ENCODE measurements at regions not wholly inside any gene's neighbourhood (a gene's known extent, or its start where the extent isn't known, plus 50 kb on each side); places are given as distances from the start of the nearest gene placed in this dataset.

DNA sequence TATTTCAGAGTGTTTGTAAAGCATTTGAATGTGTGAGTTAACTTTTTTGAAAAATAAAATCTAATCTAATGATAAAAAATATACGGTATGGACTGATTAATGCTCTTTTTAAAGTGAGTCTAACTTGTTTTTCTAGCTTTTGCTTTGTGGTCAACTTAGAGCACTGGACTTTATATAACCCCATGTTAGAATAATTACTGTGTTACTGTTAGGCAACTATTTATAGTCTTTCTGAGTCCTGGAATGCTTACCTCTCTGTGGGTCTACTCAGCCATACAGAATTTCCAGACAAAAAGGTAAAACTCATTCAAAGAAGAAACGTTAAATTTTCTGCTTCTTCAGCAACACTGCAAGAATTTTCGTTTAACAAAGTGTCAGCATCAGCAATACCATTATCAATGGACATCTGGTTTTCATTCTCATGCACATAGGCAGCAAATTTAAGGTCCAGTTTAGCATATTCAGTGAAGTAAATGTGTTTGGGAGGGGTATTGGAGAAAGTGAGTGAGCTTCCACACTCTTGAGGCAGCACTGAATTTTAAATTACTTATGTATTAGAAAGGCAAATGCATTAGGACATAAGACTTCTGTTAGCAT, 664.7 kb upstream of the NEGR1 start:
- no peak for DNase-seq (ENCODE audit: low read depth)

- DNase-seq (ENCODE audit: low read depth): no peak
These were observed 659.7 kb upstream of the NEGR1 start for GRCh38 chr1:72942008-72942407.

GRCh38 chr1:72938408-72938807, 656.1 kb upstream of the NEGR1 start:
- no peak for DNase-seq (ENCODE audit: low read depth)

DNA sequence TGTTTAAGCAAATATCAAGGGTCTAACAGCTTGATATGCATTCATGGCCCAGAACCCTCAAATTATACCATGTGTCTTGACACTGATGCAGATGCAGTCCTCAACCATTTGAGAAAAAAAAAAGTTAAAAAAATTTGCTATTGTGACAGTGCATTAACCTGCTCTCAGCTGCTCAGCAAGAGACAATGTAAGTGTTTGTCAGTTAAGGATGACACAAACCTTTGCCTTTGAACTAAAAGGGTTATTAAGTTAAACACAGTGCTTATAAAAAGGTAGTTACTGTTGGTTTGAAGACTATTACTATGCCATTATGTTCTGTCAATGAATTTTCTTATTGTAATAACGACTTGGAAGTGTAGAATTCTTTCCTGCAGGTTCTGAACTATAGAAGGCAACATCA, 655.6 kb upstream of the NEGR1 start:
- no peak for DNase-seq (ENCODE audit: low read depth)

DNA sequence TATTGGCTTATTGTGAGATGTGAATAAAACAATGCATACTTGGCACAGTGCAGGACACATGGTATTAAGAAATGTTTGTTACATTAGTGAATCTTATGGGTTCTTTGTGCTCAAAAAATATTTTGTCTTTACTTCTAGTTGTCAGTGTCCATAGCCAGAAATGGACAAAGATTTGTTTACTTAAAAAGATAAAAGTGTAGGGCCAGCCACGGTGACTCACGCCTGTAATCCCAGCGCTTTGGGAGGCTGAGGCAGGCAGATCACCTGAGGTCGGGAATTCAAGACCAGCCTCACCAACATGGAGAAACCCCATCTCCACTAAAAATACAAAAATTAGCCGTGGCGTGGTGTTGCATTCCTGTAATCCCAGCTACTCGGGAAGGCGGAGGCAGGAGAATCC, 654.6 kb upstream of the NEGR1 start:
- DNase-seq (ENCODE audit: low read depth): no peak

DNA sequence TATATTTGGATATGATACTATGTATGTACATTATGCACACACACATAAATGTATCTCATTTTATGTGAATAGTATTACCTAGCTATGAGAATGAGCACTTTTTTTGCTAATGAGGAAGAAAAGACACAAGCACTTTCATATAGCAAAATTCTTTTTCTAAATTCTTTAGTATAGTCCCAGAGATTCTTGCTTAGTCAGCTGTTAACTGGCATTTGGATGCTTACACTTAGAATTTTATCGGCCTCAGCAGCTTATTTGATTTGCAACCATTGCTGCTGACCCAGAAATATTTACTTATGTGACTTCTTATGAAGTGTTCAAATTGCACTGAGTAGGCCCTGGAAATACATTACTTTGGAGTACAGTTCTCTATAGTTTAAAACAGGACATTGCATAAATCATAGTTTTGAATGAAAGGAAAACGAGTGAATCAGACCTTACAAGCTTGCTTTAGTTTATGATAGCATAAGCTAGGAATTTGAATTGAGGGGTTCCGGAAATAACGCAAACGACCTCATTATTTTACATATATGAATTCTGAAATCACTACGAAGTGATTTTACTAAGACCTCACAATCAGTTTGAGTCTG, 653.9 kb upstream of the NEGR1 start:
- no peak for DNase-seq (ENCODE audit: low read depth)

GRCh38 chr1:72932025-72932424, 649.7 kb upstream of the NEGR1 start:
- no peak for DNase-seq (ENCODE audit: low read depth)

GRCh38 chr1:72930528-72930927, 648.2 kb upstream of the NEGR1 start:
- DNase-seq (ENCODE audit: low read depth): no peak

GRCh38 chr1:72918940-72919339, 636.6 kb upstream of the NEGR1 start:
- DNase-seq (ENCODE audit: low read depth): no peak

DNA sequence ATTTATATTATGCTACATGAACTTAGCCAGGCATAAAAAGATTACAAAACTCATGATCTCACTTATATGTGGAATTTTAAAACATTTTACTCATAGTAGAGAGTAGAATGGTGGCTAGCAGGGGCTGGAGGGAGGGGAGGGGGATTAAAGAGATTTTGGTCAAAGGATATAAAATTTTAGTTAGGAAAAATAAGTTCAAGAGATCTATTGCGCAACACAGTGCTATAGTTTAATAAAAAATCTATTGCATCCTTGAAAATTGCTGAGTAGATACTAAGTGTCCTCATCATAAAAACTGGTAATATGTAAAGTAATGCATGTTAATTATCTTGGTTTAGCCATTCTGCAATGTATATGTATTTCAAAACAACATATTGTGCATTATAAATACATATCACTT, 635.6 kb upstream of the NEGR1 start:
- DNase-seq (ENCODE audit: low read depth): no peak

DNA sequence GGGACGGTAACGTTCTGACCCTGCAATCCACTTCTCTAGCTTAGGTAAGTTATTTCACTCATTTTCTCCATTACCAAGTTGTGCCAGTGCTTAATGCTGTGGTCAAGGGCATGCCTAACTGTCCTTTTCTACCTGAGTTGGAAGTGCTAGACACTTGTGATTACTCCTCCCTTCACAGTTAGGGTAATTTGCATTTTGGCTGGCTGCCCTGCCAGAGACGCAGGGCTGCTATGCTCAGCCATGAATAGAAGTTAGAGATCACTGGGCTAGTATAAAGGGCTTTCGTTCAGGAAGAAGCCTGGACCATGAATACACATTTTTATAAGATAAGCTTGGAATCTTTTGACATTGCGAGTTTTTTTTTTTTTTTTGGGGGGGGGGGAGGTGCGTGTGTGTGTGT, 633.2 kb upstream of the NEGR1 start:
- no peak for DNase-seq (ENCODE audit: low read depth)

- DNase-seq (ENCODE audit: low read depth): no peak
These were observed 629.3 kb upstream of the NEGR1 start for GRCh38 chr1:72911656-72912055.

DNA sequence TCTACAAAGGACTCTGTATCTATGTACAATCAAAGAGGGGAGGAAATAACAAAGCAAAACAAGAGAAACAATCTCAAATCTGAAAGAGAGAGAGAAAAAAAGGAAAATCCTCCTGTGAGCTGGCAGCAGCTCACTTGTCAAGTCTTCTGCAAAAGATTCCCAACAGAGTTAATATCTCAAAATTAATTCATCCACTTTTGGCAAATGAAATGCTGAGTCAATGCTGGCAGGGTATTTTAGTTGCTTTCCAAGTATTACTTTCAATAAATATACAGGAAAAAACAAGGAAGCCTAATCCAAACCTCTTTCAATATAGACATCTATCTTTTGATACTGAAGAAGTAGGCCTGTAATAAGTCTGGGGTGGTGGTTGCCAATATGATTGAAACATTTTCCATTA, 613.9 kb upstream of the NEGR1 start:
- peak; percentile 5 for DNase-seq (ENCODE audit: low read depth)

DNA sequence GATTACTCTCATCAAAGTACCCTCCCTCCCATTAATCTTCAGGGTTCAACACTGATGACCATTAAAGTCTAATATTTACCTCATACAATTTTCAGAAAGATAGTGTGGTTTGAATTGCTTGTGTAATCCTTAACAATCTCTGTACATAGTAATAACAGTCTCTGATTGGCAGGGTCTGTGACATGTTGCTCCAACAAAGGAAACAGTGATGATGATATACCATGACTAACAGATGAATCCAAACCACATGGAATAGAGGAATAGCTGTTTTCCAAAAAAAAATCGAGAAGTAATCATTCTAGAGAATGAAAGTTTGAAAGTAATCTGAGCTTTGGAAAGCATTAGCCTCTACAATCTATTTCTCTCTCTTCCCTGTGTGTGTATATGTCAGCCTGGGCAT, 610.1 kb upstream of the NEGR1 start:
- no peak for DNase-seq (ENCODE audit: low read depth)

DNA sequence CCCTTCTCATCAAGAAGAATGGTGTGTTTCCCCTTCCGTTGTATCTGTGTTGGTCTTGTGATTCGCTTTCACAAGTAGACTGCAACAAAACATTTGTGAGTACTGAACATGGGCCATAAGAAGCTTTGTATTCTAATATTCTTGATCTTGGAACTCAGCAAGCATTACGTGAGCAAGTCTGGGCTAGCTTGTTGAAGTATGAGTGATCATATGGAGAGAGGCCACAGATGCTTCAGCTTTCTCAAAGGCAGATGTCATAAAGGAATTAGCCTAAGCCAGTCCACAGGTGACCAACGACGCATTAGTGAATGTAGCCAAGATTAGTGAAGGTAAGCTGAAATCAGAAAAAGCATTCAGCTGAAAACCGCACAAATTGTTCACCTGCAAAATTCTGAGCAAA, 609.6 kb upstream of the NEGR1 start:
- no peak for DNase-seq (ENCODE audit: low read depth)

- DNase-seq (ENCODE audit: low read depth): no peak
These were observed 603.5 kb upstream of the NEGR1 start for GRCh38 chr1:72885841-72886240.

DNA sequence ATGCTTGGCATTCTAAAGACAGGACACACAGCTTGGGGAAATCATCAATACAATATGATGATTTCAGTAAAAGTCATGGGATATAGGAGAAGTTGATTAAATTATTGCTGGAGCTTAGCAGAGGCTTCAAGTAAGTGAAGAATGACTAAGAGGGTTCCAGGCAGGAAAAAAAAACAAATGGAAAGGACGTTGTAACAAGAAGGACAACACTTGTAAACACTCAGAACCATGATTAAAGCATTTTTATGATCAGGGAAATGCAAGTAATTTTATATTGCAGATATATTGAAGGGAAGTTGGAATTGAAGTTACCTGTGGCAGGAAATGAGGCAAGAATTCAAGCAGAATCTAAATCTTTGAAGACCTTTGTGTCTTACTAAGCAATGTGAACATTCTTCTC, 602.7 kb upstream of the NEGR1 start:
- no peak for DNase-seq (ENCODE audit: low read depth)

- DNase-seq (ENCODE audit: low read depth): no peak
These were observed 587.5 kb upstream of the NEGR1 start for GRCh38 chr1:72869873-72870272.

DNA sequence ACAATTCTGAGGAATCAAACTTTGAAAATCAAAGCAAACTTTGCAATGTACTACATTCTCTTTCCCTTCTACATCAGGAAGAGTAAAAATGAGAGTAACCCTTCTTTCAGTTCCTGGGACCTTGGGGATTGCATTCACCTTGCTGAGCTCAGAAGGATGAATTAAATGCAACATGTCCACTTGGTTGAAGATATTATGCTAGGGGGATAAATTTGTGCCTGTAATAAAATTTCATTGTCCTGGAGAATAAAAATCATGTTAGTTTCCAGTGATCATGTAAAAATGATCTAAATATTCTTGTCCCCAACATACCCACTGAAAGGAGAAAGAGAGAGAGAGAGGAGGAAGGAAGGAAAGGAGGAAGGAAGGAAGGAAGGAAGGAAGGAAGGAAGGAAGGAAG, 587.1 kb upstream of the NEGR1 start:
- no peak for DNase-seq (ENCODE audit: low read depth)

DNA sequence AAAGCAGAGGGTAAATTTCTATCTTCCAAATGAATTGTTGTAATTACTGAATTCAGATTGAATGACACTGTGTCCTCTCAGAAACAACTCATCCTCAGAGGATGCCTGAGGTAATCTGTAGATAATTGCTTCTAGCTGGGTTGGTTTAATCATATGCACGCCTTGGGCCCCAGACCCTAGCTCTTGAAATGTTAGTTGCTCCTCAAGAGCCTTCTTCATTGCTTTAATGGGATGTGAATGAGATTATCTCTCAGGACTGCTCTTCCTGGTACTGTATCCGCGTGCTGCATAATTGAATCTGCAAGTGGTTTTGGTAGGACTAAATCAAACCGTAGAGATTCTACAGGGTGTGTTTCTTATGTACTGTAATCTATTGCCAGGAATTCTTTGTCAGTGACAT, 569.3 kb upstream of the NEGR1 start:
- no peak for DNase-seq (ENCODE audit: low read depth)

GRCh38 chr1:72848997-72849396, 566.7 kb upstream of the NEGR1 start:
- DNase-seq (ENCODE audit: low read depth): no peak

DNA sequence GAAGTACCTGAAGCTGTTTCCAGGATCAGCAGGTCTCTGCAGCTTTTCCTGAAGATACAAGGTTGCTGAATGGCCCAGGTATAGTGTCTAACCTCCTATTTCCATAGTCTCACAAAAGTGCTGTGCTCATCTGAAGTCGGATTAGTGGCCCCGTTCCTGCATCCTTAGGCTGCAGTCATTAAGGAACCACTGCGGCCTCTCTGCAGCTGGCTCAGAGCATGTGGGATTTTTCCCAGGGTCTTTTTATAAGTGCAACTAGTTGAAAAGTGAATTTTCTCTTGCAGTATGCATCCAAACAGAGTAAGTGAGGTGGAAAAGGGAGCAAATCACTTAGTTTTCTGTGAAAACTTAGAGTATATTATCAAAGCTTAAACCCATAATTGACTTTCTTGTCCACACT, 565.3 kb upstream of the NEGR1 start:
- no peak for DNase-seq (ENCODE audit: low read depth)

DNA sequence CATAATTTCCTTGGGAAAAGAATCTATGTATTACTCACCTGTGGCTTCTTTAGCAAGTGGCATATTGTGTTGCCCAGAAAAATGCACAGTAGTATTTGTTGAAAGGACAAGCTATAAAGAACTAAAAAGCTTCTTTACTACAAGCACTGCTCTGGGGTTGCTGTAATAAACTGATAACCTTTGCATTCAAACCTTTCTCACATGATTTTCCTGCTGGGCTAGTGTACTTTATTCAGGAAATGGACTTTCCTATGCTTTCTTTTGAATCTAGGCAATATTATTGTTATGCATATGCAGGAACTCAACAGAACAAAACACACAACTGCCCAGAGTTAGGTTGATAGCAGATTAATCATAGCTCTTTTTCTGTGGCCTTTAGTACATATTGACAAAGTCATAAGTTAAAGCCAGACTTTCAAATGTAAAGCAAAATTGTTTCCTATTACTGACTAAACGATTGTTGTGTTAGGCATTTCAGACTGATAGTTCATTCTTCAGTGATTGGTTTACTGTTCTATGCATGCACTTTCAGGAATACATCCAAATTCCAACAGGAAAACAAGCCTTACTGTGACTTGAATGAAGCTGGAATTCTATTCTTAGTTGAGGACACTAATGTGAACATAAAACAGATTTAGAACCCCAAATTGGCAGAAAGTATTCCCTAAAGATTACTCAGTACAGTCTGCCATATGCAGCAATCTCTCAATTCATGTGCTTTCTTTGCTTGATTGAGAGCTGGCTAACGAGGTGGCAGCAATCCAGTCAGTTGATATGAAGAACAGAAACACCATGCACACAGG, 564.3 kb upstream of the NEGR1 start:
- no peak for DNase-seq (ENCODE audit: low read depth)
